Ovary (tissue), 7 donors: ENCODE measurements at regions not wholly inside any gene's neighbourhood (a gene's known extent, or its start where the extent isn't known, plus 50 kb on each side); places are given as distances from the start of the nearest gene placed in this dataset. TPM values are rescaled to one million over a fixed set of nuclear protein-coding genes. Genes with fewer than 3 reads are reported as not detected.

ENCODE experiments used
- DNase-seq, 5 donors: peaks; one replicate each; pipeline ENCODE4 v3.0.0-alpha.2; 2019 to 2020
- H3K27ac ChIP-seq, 2 donors: fragments of 200-600 bp; one replicate each; pipeline versions ENCODE4 v1.5.1 to v1.8.0; 2019 to 2022
- H3K27me3 ChIP-seq: fragments of 200-600 bp; one replicate; pipeline ENCODE4 v1.8.0; 2022
- H3K36me3 ChIP-seq: fragments of 200-600 bp; sonication (generic); one replicate; pipeline ENCODE4 v1.5.1; 2019
- H3K4me1 ChIP-seq: one replicate; pipeline ENCODE4 v1.8.1; 2013; ENCODE audit warnings: mild to moderate bottlenecking, moderate library complexity; ENCODE audit not compliant: insufficient read depth
- H3K4me3 ChIP-seq: fragments of 200-600 bp; sonication (generic); one replicate; pipeline ENCODE4 v1.5.1; 2017
- H3K9me3 ChIP-seq, 2 donors: fragments of 200-600 bp in 1 of 2; sonication (generic) in 1 of 2; one replicate each; pipeline versions ENCODE4 v1.5.1 to v1.8.1; 2013 to 2019; ENCODE audit warnings: mild to moderate bottlenecking in 1 of 2, moderate library complexity in 1 of 2
- EP300 ChIP-seq: sonication (generic); formaldehyde crosslinking; IDR thresholded peaks from one replicate; pipeline ENCODE4 v1.6.1; 2017; ENCODE audit warnings: antibody characterized with exemption
- POLR2A ChIP-seq: fragments of 450-650 bp; IDR thresholded peaks from one replicate; pipeline ENCODE4 v1.6.1; 2017; ENCODE audit warnings: antibody characterized with exemption, mild to moderate bottlenecking, moderate library complexity
- WGBS, 3 donors: extraction: QIAGEN DNeasy Blood & Tissue Kit in 1 of 3; methylation state at CpG; one replicate each; pipeline versions ENCODE4 v1.1.5 to v1.1.7; 2013 to 2017; 5-methylcytosine and 5-hydroxymethylcytosine counted together
- intact Hi-C, 4 donors: fragments of 100-400 bp; cut with DNase I; formaldehyde crosslinking; loops; one replicate each; pipeline versions ENCODE4 v1.11.0 to v1.15.1; 2022 to 2023
- small RNA-seq: library from RNA; depleted of rRNA; stranded (forward); fragments of <200 nt; gene quantifications from one replicate; pipeline ENCODE3, GENCODE V24; 2016
- TF ChIP-seq, protein P1 (sequence below), 3 donors: fragments of 450-650 bp in 2 of 3; fragments of 200-600 bp in 1 of 3; IDR thresholded peaks; one replicate each; pipeline versions ENCODE4 v1.5.1 to v1.8.0; 2016 to 2022; ENCODE audit warnings: antibody characterized with exemption in 3 of 3, mild to moderate bottlenecking in 1 of 3
- donor health status: DM: no; HTN: no; CAD: no; lungs with moderate emphysema.
- donor health status: DM: no; HTN: no; CAD: no.
- donor health status: Bipolar disorder and iron deficiency.
- donor health status: DM: no; HTN: no; CAD: no.
- donor health status: DM: yes; HTN: yes; CAD: no.

DNA sequence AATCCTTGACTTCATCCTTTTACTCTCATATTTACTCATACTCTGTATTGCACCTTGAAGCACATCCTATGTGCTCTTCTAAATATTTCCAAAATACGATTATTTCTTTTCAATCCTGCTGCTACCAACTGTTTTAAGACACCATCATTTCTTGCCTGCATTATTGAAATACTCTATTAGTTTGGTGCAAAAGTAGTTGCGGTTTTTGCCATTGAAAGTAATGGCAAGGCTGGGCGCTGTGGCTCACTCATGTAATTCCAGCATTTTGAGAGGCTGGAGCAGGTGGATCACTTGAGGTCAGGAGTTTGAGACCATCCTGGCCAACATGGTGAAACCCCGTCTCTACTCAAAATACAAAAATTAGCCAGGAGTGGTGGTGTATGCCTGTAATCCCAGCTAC is 412.5 kb downstream of the KCNH5 start:
- no peaks in the 10 kb centered on the region for H3K27me3 ChIP-seq
- WGBS, 3 donors = 87 to 89% (median 88%) methylated on average over 4 of the region's 4 CpGs
- no peaks in the 10 kb centered on the region for H3K9me3 ChIP-seq
- H3K4me1 ChIP-seq = no peaks in the 10 kb centered on the region
- DNase-seq = no peak
- no peak for TF ChIP-seq POLR2A
- no peak for TF ChIP-seq EP300
- TF ChIP-seq, protein P1, sequence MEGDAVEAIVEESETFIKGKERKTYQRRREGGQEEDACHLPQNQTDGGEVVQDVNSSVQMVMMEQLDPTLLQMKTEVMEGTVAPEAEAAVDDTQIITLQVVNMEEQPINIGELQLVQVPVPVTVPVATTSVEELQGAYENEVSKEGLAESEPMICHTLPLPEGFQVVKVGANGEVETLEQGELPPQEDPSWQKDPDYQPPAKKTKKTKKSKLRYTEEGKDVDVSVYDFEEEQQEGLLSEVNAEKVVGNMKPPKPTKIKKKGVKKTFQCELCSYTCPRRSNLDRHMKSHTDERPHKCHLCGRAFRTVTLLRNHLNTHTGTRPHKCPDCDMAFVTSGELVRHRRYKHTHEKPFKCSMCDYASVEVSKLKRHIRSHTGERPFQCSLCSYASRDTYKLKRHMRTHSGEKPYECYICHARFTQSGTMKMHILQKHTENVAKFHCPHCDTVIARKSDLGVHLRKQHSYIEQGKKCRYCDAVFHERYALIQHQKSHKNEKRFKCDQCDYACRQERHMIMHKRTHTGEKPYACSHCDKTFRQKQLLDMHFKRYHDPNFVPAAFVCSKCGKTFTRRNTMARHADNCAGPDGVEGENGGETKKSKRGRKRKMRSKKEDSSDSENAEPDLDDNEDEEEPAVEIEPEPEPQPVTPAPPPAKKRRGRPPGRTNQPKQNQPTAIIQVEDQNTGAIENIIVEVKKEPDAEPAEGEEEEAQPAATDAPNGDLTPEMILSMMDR (IDR thresholded peaks at IDR 0.05) = no peak
- intact Hi-C loops = no loop called here
- H3K27ac ChIP-seq = no peak overlapping the region
- no peak overlapping the region for H3K4me3 ChIP-seq
- no peaks in the 10 kb centered on the region for H3K36me3 ChIP-seq

DNA sequence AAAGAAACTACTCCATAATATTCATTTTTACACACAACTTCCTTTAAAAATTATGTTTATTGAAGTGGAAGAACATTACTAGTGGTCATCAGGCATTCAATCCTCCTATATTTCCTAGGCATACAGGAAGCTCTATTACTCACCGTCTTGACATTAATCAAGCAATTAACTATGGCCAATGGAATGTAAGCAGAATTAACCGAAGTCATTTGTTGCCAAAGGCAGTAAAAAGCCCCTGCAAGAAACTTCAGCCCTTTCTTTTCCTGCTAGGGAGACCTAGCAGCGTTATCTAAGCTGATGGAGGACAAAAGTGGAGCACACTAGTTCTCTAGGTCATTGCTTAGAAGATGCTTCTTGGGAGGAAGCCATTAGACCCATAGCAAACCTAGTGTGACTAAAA is 399.6 kb downstream of the KCNH5 start:
- Histone ChIP-seq H3K27me3 (no peaks in the 10 kb centered on the region), H3K4me3 (no peak overlapping the region), H3K36me3 (no peaks in the 10 kb centered on the region), H3K27ac (no peak overlapping the region), H3K4me1 (no peaks in the 10 kb centered on the region), H3K9me3 (no peaks in the 10 kb centered on the region)
- WGBS, 3 donors = 40 to 46% (median 42%) methylated on average over 3 of the region's 3 CpGs
- no peak for DNase-seq
- no peak for TF ChIP-seq EP300
- intact Hi-C loops = no loop called here

Small RNA genes in the stretch of these regions (small RNA-seq; reads per million reads assigned to genes)
- gene AL389895.1 = not detected
